GM19397 (cell line): ENCODE measurements at regions not wholly inside any gene's neighbourhood (a gene's known extent, or its start where the extent isn't known, plus 50 kb on each side); places are given as distances from the start of the nearest gene placed in this dataset.

Source experiments
- ATAC-seq: cut with Tn5 transposase; IDR thresholded peaks from one replicate; pipeline ENCODE4 v1.9.1; 2021; ENCODE audit warnings: mild to moderate bottlenecking, moderate library complexity; ENCODE audit not compliant: unreplicated experiment

DNA sequence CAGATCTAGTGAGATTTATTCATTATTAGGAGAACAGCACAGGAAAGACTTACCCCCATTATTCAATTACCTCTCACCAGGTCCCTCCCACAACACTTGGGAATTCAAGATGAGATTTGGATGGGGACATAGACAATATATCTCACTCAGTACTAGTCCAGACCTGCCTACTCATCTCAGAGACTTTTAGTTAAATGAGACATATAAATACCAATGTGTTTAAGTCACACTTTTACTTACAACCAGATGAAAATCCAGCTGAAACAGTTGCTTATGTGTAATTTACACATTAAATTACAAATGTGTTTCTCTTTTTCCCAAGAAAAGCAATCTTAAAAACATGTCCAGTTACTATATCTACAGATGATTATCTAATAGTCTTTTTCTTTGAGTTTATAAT, 1145.6 kb downstream of the KCNT2 start:
- no peak for ATAC-seq

DNA sequence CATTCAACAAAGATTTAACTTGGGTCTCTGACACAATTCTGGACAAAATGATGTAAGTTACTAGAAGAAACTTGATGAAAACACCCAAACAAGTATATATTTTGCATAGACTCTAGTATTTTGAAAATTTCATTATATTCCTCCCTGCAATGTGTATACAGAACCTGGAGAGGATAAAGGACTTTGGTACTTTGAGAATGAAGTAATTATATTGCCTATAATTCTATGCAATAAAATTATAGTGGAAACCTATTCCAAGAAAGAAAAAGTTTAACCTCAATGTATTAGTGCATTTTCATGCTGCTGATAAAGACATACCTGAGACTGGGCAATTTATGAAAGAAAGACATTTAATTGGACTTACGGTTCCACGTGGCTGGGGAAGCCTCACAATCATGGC, 1146.1 kb downstream of the KCNT2 start:
- ATAC-seq: no peak

DNA sequence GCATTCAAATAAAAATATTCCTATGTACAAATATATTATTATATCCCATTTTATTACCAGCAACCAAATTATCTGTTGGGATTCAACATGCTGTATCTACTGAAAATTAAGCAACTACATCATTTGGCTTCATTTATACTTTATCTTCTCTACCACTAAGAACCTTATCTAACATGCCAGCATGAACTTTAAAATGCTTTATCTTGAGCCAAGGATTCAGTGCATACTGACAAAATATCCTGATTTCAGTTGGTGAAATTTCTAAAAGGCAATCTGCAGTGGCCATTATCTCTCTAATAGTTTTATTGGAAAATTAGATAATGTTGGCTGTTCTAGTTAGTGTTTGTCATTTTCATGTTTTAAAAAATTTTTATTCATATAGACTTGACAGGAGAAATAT, 1149.9 kb downstream of the KCNT2 start:
- ATAC-seq: no peak

DNA sequence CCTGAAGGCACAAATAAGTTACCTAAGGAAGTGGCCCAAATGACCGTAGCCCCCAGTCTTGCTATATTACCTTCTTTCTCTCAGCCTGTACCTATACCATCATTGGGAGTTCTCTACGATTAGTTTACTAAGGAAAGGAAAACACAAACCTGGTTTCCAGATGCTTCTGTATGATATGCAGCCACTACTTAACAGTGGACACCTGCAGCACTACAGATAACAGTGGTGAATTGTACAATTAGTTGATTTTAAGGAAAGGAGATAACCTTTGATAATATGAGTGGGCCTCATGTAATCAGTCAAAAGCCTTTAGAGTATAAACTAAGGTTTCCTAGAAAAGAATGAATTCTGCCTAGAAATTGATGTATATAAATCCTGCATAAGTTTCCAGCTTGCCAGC, 1157.4 kb downstream of the KCNT2 start:
- ATAC-seq: no peak

DNA sequence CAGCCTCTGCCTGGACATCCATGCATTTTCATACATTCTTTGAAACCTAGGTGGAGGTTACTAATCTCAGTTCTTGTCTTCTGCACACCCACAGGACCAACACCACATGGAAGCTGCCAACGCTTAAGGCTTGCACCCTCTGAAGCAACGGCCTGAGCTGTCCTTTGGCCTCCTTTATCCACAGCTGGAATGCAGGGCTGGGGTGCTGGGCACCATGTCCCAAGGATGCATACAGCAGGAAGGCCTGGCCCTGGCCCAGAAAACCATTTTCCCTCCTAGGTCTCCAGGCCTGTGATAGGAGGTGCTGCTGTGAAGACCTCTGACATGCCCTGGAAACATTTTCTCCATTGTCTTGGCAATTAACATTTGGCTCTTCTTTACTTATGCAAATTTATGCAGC, 1168.6 kb downstream of the KCNT2 start:
- no peak for ATAC-seq

DNA sequence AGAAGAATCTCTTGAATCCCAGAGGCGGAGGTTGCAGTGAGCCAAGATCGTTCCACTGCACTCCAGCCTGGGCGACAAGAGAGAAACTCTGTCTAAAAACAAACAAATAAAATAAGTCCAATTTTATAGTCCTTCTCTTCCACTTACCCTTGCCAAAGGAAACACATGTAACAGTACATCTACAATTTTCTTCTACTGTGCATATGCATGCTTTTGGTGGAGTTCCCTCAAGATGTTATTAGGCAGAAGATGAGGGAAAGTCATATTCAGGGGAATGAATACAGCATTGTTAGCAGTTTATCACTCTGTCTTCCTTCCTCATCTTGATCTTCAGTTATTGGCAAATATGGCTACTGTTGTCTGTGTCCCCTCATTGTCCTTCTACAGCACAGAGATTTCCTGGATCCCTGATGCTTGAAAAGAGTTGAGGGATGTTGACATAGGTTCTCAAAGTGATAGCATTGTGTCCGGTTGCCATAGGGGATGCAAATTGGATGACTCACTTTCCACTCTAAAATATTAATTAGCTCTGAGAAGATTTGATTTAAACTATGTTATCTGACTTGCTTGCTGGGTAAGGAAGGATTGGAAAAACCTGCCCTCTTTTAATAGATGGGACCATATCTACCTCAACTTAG, 1173.6 kb downstream of the KCNT2 start:
- no peak for ATAC-seq

DNA sequence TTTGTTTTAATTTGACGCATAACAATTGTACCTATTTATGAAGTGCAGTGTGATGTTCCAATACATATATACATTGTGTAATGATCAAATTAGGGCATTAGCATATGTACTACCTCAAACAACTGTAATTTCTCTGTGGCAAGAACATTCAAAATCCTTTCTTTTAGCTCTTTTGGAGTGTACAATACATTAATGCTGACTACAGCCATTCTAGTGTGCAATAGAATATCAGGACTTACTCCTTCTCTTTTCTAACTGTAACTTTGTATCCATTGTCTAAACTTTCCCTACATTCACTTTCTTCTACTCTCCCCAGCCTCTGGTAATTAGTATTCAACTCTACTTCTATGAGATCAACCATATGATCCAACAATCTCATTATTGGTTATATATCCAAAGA, 1177.4 kb downstream of the KCNT2 start:
- ATAC-seq: no peak

DNA sequence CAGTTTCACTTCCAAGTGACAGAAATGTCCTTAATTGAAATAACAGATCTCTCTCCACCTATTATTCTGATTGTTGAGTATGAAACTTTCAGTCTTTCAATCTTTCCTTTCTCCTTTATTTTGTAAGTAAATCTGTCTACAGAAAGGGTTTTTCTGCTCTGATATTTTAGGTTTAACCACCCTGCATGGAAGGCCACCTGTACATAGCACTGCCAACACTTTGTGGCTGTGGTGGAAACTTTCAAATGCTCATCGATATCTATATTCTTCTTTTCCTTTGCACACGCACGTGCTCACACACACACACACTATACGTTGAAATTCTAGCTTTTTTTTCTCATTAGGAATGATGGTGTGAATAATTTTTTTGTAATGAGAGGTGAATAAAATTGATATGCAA, 1179.3 kb downstream of the KCNT2 start:
- ATAC-seq: no peak

DNA sequence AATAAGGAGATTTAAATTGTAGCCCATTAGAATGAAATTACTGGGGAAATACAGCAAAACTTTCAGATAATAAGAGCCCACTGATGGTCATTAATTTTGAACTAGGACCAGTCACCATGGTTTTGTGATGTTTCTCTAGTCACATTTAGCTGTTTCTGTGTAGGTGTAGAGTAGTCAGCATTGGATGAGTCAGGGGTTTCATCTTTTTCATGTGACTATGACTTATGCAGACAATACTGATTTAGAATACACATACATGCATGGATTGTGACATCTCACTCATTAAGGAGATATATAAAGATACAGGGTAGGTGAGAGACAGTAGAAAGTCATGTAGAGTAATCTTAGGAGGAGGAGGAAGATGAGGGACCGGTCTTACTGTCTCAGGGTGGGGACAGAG, 1192.7 kb downstream of the KCNT2 start:
- no peak for ATAC-seq

DNA sequence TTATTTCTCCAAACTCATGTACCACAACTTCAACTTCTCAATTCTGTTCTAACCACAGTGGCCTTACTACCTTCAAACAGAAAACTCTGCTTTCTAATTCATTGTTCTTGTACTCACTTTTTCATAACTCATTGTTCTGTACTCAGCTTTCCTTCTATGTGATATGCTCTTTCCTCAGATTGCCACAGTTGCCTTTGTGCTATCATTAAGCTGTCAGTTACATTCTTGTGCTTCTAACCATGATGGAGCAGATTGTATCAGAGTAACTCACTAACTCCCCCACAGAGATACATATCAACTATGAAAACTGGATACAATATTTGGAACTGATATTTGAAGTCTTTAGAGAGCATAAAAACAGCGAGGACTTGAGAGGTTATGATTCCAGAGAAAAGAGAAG, 1213.7 kb downstream of the KCNT2 start:
- ATAC-seq: no peak

DNA sequence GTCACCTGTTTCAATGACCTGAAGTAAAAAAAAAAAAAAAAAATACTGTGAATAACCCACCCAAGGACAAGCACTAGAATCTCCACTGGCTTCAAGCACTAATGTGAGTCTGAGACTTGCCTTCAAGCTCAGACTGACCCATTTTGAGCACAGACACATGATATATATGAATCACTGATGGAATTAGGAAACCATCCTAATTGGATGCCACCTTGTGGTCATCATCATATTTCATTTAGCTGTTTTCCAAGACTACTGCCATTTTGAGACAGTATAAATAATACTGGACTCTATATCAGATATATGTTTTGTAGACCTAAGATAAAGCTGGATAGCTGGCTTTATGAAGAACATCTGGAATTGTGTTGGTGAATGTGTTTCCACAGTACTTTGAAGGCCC, 1232.0 kb downstream of the KCNT2 start:
- no peak for ATAC-seq

DNA sequence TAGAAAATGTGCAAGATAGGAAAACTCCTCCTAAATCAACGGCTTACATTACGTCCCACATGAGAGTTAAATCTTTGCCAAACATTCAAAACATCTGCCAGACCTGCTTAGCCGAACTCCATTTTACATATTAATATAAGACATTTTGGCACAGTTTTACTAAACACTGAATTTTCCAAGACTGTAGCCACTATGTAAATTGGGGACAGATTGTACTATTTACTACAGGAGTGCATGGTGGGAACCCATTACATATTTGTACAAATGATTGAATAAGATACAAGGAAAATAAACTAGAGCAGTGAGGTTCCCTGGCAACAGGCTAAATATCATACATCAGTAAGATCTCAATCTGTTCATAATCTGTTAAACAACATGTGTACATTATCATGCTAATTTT, 1234.4 kb downstream of the KCNT2 start:
- no peak for ATAC-seq

DNA sequence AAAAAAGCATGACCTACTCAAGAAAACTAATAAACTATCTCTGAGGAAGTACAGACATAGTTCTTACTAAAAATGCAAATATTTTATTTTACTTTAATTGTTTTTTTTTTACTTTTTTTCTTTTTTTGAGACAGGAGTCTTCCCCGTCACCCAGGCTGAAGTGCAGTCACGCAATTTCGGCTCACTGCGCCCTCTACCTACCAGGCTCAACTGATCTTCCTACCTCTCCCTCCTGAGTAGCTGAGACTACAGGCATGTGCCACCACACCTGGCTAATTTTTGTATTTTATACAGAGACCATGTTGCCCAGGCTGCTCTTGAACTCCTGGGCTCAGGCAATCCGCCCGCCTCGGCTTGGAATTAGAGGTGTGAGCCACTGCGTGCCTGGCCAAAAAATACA, 1263.1 kb downstream of the KCNT2 start:
- no peak for ATAC-seq

DNA sequence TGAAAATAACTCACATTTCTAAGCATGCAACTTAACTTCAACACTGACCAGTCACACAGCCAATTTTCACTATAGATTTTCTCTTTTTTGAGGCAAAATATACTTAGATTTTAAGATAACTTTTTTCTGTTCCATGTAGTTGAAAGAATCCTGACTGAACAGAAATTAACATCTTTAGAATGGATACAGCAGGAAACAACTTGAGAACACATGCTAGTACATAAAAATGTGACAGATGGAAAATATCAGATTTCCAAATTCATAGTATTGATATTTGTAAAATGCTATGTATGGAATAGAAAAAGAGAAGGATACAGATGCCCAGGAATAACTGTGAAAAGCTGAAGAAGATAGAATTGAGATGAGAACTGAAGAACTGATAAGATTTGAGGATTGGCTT, 1270.6 kb downstream of the KCNT2 start:
- no peak for ATAC-seq

DNA sequence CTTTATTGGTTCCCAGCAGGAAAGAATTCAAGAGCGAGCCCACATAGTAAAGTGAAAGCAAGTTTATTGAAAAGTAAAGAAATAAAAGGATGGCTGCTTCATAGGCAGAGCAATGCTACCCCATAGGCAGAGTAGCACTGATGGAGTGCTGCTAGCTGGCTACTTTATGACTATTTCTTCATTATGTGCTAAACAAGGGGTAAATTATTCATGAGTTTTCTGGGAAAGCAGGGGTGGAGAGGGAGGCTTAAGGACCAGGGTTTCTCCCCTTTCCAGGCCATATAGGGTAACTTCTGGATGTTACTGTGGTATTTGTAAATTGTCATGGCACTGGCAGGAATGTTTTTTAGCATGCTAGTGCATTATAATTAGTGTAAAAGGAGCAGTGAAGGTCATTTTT, 1271.4 kb downstream of the KCNT2 start:
- no peak for ATAC-seq

DNA sequence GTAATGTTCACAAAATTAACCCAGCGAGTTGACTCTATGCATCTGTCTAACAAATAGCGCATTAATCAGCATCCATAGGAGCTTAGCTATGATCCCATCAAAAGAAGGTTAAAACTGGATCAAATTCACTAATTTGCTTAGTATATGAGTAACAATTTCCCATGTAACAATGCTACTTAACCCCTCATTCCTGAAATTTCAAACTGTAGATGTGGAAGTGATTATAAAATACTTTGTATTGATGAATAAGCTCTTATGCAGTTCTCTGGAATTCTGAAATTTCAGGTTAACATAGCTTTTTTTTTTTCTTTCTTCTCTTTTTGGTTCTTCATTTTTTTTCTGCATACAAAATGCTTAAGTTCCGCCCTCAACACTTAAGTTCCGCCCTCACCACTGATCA, 1272.7 kb downstream of the KCNT2 start:
- no peak for ATAC-seq

DNA sequence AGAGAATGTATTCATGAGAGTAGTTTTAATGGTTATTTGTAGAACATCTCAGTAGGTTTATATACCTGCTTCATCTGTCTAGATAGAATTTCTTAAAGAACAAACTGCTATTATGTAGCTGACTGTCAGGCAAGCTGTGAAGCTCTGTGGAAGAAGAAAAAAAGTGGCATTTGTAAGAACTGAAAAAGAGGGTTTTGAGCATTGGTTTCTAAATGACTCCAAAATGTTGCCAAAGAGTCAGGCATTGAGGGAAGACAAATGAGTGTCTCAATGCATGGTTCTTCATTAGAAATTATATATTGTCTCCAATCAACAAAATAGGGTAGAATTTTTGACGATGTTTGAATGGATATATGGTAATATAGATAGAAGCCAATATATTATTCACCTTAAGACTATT, 1276.1 kb downstream of the KCNT2 start:
- ATAC-seq: no peak

DNA sequence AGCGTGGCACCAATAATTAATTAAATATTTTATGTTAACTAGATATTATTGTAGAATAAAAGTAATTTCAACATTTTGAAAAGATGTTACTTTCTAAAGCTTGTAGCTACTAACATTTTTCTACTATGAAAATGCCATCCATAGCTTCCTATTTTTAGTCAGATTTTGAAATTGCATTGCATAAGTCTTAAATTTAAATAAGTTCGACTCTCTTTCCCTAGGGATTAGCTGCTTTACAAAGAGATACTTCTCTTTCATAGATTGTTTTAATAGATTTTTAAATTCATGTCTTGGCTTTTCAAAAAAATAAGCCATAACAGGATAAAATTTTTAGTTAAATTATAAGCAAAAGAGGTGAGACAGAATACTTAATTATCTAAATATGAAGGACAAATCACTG, 1279.6 kb downstream of the KCNT2 start:
- ATAC-seq: no peak

DNA sequence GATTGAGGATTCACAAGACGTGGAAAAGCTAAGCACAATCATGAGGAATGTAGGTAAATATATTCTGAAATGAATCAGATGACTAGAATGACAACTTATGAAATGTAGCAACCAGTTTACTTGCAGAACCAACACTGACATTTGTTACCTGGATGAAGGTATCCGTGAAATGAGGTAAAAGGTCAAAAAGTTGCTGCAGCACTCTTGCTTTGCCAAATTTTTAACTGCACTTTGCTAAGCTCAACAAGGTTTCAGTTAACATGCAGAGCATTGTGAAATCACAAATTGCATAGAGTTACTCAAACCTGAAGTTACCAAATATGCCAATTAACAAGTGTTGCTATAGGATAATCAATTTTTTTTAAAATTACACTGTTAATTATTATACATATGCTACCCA, 1280.1 kb downstream of the KCNT2 start:
- ATAC-seq: no peak

DNA sequence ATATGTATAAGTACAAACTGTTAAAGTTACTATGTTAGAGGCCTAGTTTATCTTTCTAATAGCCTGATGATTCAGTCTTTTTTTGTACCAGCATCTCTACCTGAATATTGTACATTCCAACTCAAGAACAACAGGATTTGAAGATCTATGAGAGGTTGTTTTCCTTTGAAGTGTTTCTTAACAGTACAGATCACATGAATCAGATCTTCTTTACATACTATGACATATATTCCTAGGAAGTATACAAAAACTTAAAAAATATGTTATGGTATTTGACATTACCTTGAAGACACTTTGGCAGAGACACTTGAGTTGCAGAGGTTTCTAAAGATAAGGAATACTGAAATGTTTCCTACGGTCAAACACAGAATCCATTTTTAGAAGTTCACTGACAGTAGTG, 1280.9 kb downstream of the KCNT2 start:
- ATAC-seq: no peak

DNA sequence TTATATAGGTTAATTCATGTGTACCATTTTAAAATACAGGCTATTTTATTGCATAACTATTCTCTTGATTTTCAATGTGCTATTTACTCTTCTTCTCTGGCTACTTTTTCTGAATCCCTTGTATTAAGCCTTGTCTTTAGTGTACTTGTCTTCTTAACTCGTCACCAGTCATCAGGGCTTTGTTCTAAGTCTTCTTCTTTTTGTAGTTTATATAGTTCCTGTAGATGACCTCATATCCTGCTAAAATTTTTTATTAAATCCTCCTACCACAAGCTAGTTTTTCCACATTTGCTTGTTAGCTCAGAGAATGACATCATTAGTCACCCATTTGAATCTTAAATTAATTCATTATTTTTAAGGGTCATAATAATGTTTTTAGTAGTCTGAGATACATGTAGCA, 1281.9 kb downstream of the KCNT2 start:
- no peak for ATAC-seq

DNA sequence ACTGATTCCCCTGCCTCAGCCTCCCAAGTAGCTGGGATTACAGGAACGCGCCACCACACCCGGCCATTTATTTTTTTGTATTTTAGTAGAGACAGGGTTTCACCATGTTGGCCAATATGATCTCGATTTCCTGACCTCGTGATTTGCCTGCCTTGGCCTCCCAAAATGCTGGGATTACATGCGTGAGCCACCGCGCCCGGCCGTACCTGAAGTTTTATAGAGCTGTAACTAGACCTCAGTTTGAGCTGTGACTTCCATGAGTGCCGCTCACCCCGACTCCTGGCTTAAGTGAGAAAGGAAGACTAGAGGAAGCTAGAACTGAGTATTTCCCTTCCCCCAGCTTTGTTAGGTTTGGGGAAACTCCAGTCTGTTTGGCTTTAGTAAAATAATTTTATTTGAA, 1283.1 kb downstream of the KCNT2 start:
- ATAC-seq: no peak

DNA sequence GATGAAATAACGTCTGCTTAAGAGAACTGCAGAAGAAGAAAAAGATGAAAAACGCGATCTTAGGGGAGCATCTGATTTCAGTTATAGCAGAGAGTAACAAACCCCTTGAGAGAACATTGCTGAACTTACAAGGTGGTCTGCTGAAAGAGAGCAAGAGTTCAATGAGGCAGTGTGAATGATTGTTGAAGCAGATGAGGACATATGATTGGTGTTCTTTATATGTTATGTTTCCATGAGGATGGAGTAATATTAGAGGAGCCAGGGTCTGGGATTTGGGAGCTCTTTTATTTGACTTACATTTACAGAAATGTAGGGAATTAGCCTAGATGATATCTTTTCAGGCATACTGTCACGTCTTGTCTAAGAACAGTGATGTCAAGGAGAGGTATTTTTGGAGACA, 1302.0 kb downstream of the KCNT2 start:
- no peak for ATAC-seq

DNA sequence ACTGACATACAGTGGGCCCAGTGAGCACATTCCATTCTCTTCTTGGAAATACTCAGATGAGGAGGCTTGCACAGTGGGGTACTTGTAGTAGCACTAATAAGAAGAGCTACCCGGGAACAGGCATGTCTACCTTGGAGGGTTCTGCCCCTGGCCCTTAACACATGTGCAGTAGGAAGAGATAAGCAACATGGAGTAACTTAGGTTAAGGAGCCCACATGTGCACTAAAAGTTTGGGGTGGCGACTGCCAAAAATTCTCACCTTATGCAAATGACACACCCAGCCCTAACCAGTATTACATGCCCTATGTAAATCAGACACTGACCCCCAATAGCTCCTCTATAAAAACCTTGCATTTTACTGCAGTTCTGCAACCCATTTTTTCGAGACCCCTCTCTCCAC, 1313.3 kb downstream of the KCNT2 start:
- ATAC-seq: no peak
